Smooth muscle cell (in vitro differentiated cells): ENCODE measurements at regions not wholly inside any gene's neighbourhood (a gene's known extent, or its start where the extent isn't known, plus 50 kb on each side); places are given as distances from the start of the nearest gene placed in this dataset.

ENCODE experiments used
- DNase-seq: peaks from one replicate; lab custom pipeline; 2025; ENCODE audit not compliant: unreplicated experiment; lab: John Stamatoyannopoulos, UW
- H2AFZ ChIP-seq: fragments of 200-600 bp; sonication (generic); 2 replicates; pipeline ENCODE4 v1.6.0; 2016; ENCODE audit warnings: antibody characterized with exemption, low read depth, mild to moderate bottlenecking
- H3F3A ChIP-seq: fragments of 200-600 bp; sonication (generic); 2 replicates; pipeline ENCODE4 v1.6.0; 2017; ENCODE audit warnings: antibody characterized with exemption, low read depth
- H3K27ac ChIP-seq: fragments of 200-600 bp; sonication (generic); 2 replicates; pipeline ENCODE4 v1.5.1; 2016; ENCODE audit warnings: low read depth, mild to moderate bottlenecking
- H3K27me3 ChIP-seq: fragments of 200-600 bp; sonication (generic); 2 replicates; pipeline ENCODE4 v1.6.1; 2016; ENCODE audit warnings: low read depth, mild to moderate bottlenecking
- H3K36me3 ChIP-seq: fragments of 200-600 bp; sonication (generic); 2 replicates; pipeline ENCODE4 v1.5.1; 2016; ENCODE audit warnings: low read depth
- H3K4me1 ChIP-seq: fragments of 200-600 bp; sonication (generic); 2 replicates; pipeline ENCODE4 v1.5.1; 2016; ENCODE audit warnings: low read depth
- H3K4me2 ChIP-seq: fragments of 200-600 bp; sonication (generic); 2 replicates; pipeline ENCODE4 v1.6.0; 2016; ENCODE audit warnings: mild to moderate bottlenecking
- H3K4me3 ChIP-seq: fragments of 200-600 bp; sonication (generic); 2 replicates; pipeline ENCODE4 v1.5.1; 2016; ENCODE audit warnings: mild to moderate bottlenecking
- H3K79me2 ChIP-seq: fragments of 200-600 bp; sonication (generic); 2 replicates; pipeline ENCODE4 v1.6.0; 2016; ENCODE audit warnings: low read depth, mild to moderate bottlenecking
- H3K9ac ChIP-seq: fragments of 200-600 bp; sonication (generic); 2 replicates; pipeline ENCODE4 v1.6.0; 2016; ENCODE audit warnings: low read depth
- H3K9me3 ChIP-seq: fragments of 200-600 bp; sonication (generic); replicated peaks from 2 replicates; pipeline ENCODE4 v1.5.1; 2016; ENCODE audit warnings: low read depth
- H4K20me1 ChIP-seq: fragments of 200-600 bp; sonication (generic); 2 replicates; pipeline ENCODE4 v1.6.0; 2016; ENCODE audit warnings: low read depth
- CTCF ChIP-seq: fragments of 200-600 bp; sonication (generic); IDR thresholded peaks from 2 replicates; pipeline ENCODE4 v1.5.1; 2017; ENCODE audit warnings: borderline replicate concordance, mild to moderate bottlenecking, antibody characterized with exemption; ENCODE audit not compliant: insufficient read depth, poor library complexity, severe bottlenecking
- WGBS: methylation state at CpG from one replicate; pipeline ENCODE4 v1.1.7; 2016; ENCODE audit warnings: low lambda C conversion rate; 5-methylcytosine and 5-hydroxymethylcytosine counted together

GRCh38 chr1:116260115-116260514, 112.9 kb upstream of the ATP1A1 start:
- Histone ChIP-seq H3K4me3 (no peak overlapping the region), H3K9me3 (no peaks in the 10 kb centered on the region), H2AFZ (no peak overlapping the region), H3K4me2 (no peak overlapping the region), H3K27ac (no peak overlapping the region), H3K36me3 (no peaks in the 10 kb centered on the region), H3K4me1 (peaks cover 20% of the 10 kb centered on the region), H4K20me1 (no peaks in the 10 kb centered on the region), H3F3A (no peaks in the 10 kb centered on the region), H3K9ac (no peak overlapping the region), H3K27me3 (no peaks in the 10 kb centered on the region), H3K79me2 (no peaks in the 10 kb centered on the region)
- WGBS, result 100% methylated on average over 1 of the region's 1 CpG
- DNase-seq, result no peak
- TF ChIP-seq CTCF, result no peak

GRCh38 chr1:116260621-116261020, 112.4 kb upstream of the ATP1A1 start:
- WGBS, result 97% methylated on average over 4 of the region's 4 CpGs
- H4K20me1 ChIP-seq, result no peaks in the 10 kb centered on the region
- H3K9ac ChIP-seq, result no peak overlapping the region
- H3K27me3 ChIP-seq, result no peaks in the 10 kb centered on the region
- no peak overlapping the region for H3K4me3 ChIP-seq
- H3K79me2 ChIP-seq, result no peaks in the 10 kb centered on the region
- no peak overlapping the region for H2AFZ ChIP-seq
- H3F3A ChIP-seq, result no peaks in the 10 kb centered on the region
- H3K9me3 ChIP-seq, result no peaks in the 10 kb centered on the region
- DNase-seq, result no peak
- no peak overlapping the region for H3K27ac ChIP-seq
- no peaks in the 10 kb centered on the region for H3K36me3 ChIP-seq
- peaks cover 15% of the 10 kb centered on the region for H3K4me1 ChIP-seq
- H3K4me2 ChIP-seq, result no peak overlapping the region
- no peak for TF ChIP-seq CTCF

- DNase-seq, result no peak
- no peak overlapping the region for H2AFZ ChIP-seq
- H3K79me2 ChIP-seq, result no peaks in the 10 kb centered on the region
- no peaks in the 10 kb centered on the region for H3K9me3 ChIP-seq
- no peaks in the 10 kb centered on the region for H4K20me1 ChIP-seq
- H3K27me3 ChIP-seq, result no peaks in the 10 kb centered on the region
- no peaks in the 10 kb centered on the region for H3K36me3 ChIP-seq
- H3K4me3 ChIP-seq, result no peak overlapping the region
- H3K4me2 ChIP-seq, result no peak overlapping the region
- no peak for TF ChIP-seq CTCF
- H3K9ac ChIP-seq, result no peak overlapping the region
- H3F3A ChIP-seq, result no peaks in the 10 kb centered on the region
- H3K27ac ChIP-seq, result no peak overlapping the region
- 40% methylated on average over 7 of the region's 7 CpGs for WGBS
- peaks cover 10% of the 10 kb centered on the region for H3K4me1 ChIP-seq
Measured at GRCh38 chr1:116261227-116261626, 111.8 kb upstream of the ATP1A1 start.

GRCh38 chr1:116262207-116262994, 110.6 kb upstream of the ATP1A1 start:
- Histone ChIP-seq H3K36me3 (no peaks in the 10 kb centered on the region), H2AFZ (no peak overlapping the region), H3K9me3 (no peaks in the 10 kb centered on the region), H3F3A (no peaks in the 10 kb centered on the region), H3K4me1 (peaks cover 10% of the 10 kb centered on the region), H3K4me2 (peak overlapping the region; percentile 2), H3K9ac (no peak overlapping the region), H4K20me1 (no peaks in the 10 kb centered on the region), H3K79me2 (no peaks in the 10 kb centered on the region), H3K27me3 (no peaks in the 10 kb centered on the region), H3K27ac (no peak overlapping the region), H3K4me3 (no peak overlapping the region)
- 65% methylated on average over 8 of the region's 8 CpGs for WGBS
- TF ChIP-seq CTCF, result no peak
- DNase-seq, result no peak
